ENCODE measurements at regions not wholly inside any gene's neighbourhood (a gene's known extent, or its start where the extent isn't known, plus 50 kb on each side); places are given as distances from the start of the nearest gene placed in this dataset.

GRCh38 chr20:21982559-21982958 is 277.1 kb downstream of the PAX1 start:
- TF ChIP-seq, protein P1, sequence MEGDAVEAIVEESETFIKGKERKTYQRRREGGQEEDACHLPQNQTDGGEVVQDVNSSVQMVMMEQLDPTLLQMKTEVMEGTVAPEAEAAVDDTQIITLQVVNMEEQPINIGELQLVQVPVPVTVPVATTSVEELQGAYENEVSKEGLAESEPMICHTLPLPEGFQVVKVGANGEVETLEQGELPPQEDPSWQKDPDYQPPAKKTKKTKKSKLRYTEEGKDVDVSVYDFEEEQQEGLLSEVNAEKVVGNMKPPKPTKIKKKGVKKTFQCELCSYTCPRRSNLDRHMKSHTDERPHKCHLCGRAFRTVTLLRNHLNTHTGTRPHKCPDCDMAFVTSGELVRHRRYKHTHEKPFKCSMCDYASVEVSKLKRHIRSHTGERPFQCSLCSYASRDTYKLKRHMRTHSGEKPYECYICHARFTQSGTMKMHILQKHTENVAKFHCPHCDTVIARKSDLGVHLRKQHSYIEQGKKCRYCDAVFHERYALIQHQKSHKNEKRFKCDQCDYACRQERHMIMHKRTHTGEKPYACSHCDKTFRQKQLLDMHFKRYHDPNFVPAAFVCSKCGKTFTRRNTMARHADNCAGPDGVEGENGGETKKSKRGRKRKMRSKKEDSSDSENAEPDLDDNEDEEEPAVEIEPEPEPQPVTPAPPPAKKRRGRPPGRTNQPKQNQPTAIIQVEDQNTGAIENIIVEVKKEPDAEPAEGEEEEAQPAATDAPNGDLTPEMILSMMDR (IDR thresholded peaks at IDR 0.05): no peak
- no peak for TF ChIP-seq OVOL2 (CRISPR knock-in tag; IDR thresholded peaks at IDR 0.05; ENCODE audit: borderline replicate concordance)
- TF ChIP-seq JUN (CRISPR knock-in tag; IDR thresholded peaks at IDR 0.05): no peak
- TF ChIP-seq NR2C2 (CRISPR knock-in tag; IDR thresholded peaks at IDR 0.05): no peak
- no peak for TF ChIP-seq USF2 (CRISPR knock-in tag; IDR thresholded peaks at IDR 0.05)
- no peak for TF ChIP-seq IRF1 (CRISPR knock-in tag; IDR thresholded peaks at IDR 0.05)
- TF ChIP-seq E2F4 (CRISPR knock-in tag; IDR thresholded peaks at IDR 0.05; ENCODE audit: borderline replicate concordance, low read depth): no peak
- no peak for TF ChIP-seq NFE2L1 (CRISPR knock-in tag; IDR thresholded peaks at IDR 0.05)
- no peak for TF ChIP-seq CBFB (CRISPR knock-in tag; IDR thresholded peaks at IDR 0.05; ENCODE audit: low read depth)
- TF ChIP-seq ZNF317 (CRISPR knock-in tag; IDR thresholded peaks at IDR 0.05; ENCODE audit: borderline replicate concordance, low read depth): no peak
